Upper lobe of left lung (tissue), 4 donors: ENCODE measurements at regions not wholly inside any gene's neighbourhood (a gene's known extent, or its start where the extent isn't known, plus 50 kb on each side); places are given as distances from the start of the nearest gene placed in this dataset.

Experiments used
- EP300 ChIP-seq, 4 donors: sonication (generic); formaldehyde crosslinking; IDR thresholded peaks; one replicate each; pipeline ENCODE4 v1.5.1; 2017; ENCODE audit warnings: antibody characterized with exemption in 4 of 4, control low read depth in 2 of 4
- POLR2AphosphoS5 ChIP-seq, 2 donors: sonication (generic); formaldehyde crosslinking; IDR thresholded peaks; one replicate each; pipeline ENCODE4 v1.5.1; 2017; ENCODE audit warnings: antibody characterized with exemption in 2 of 2
- TF ChIP-seq, protein P1 (sequence below), 6 experiments: fragments of 450-650 bp in 4 of 6; fragments of 200-600 bp in 2 of 6; sonication (generic) in 2 of 6; IDR thresholded peaks; one replicate each; pipeline ENCODE4 v1.5.1; 2016 to 2019; ENCODE audit warnings: antibody characterized with exemption in 6 of 6

GRCh38 chr7:79998363-79998762 is 136.3 kb upstream of the GNAI1 start:
- TF ChIP-seq, protein P1, sequence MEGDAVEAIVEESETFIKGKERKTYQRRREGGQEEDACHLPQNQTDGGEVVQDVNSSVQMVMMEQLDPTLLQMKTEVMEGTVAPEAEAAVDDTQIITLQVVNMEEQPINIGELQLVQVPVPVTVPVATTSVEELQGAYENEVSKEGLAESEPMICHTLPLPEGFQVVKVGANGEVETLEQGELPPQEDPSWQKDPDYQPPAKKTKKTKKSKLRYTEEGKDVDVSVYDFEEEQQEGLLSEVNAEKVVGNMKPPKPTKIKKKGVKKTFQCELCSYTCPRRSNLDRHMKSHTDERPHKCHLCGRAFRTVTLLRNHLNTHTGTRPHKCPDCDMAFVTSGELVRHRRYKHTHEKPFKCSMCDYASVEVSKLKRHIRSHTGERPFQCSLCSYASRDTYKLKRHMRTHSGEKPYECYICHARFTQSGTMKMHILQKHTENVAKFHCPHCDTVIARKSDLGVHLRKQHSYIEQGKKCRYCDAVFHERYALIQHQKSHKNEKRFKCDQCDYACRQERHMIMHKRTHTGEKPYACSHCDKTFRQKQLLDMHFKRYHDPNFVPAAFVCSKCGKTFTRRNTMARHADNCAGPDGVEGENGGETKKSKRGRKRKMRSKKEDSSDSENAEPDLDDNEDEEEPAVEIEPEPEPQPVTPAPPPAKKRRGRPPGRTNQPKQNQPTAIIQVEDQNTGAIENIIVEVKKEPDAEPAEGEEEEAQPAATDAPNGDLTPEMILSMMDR (IDR thresholded peaks at IDR 0.05): no peak
- TF ChIP-seq POLR2AphosphoS5 (IDR thresholded peaks at IDR 0.05): no peak
- no peak for TF ChIP-seq EP300 (IDR thresholded peaks at IDR 0.05)
